T1000 (cell line): ENCODE measurements at regions not wholly inside any gene's neighbourhood (a gene's known extent, or its start where the extent isn't known, plus 50 kb on each side); places are given as distances from the start of the nearest gene placed in this dataset.
"Not testable (repeated sequence)": the region's sequence is repeated elsewhere in the genome, so short reads cannot be mapped to it uniquely, and the experiment has no call there.

Source experiments
- DNase-seq: peaks from one replicate; lab custom pipeline; 2025; ENCODE audit warnings: mixed read lengths; lab: John Stamatoyannopoulos, UW

DNA sequence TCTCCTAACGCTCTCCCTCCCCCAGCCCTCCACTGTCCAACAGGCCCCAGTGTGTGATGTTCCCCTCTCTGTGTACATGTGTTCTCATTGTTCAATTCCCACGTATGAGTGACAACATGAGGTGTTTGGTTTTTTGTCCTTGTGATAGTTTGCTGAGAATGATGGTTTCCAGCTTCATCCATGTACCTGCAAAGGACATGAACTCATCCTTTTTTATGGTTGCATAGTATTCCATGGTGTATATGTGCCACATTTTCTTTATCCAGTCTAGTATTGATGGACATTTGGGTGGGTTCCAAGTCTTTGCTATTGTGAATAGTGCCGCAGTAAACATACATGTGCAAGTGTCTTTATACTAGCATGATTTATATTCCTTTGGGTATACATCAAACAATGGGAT is 347.4 kb downstream of the MAGEE1 start:
- not testable (repeated sequence) for DNase-seq

DNA sequence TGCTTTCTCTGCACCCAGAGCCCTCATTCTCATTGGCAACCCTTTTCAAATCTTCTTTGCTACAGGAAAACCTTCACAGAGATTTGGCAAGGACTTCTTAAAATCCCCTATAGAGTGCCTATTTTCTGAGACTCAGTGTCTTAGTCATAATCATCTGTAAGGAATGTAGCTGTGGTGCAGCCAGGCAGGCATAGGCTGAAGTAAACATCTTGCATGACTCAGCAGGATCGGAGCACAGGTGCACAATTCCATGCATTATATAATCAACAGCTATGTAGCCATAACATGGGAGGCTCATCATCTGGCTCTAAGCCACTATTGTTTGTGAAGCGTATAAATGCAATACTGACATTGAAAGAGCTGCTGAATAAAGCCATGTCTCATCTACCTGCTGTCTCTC is 368.8 kb downstream of the MAGEE1 start:
- DNase-seq = no peak

DNA sequence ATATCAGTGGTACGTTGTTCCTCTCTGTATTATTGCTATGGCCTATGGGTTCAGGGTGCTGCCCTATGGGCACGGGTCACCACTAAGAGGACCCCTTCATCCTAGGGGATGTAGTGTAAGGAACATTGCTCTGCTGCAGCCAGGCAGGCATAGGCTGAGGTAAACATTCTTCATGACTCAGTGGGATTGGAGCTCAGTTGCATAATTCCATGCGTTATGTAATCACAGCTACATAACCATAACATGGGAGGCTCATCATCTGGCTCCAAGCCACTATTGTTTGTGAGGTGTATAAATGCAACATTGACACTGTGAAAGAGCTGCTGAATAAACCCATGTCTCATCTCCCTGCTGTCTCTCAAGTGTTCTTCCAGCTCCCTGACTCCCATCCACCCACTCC is 375.2 kb downstream of the MAGEE1 start:
- peak; percentile 11 for DNase-seq

DNA sequence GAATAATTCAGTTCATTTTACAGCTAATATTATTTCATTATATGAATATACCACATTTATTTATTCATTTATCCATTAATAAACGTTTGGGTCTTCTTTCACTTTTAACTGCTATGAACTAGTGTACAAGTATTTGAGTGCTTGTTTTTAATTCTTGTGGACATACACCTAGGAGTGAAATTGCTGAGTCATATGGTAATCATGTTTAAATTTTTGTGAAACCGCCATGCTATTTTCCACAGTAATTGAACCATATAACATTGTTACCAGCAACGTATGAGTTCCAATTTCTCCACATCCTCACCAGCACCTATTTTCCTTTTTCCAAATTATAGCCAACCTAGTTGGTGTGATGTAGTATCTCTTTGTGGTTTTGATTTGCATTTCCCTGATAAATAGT is 388.2 kb downstream of the MAGEE1 start:
- no peak for DNase-seq

DNA sequence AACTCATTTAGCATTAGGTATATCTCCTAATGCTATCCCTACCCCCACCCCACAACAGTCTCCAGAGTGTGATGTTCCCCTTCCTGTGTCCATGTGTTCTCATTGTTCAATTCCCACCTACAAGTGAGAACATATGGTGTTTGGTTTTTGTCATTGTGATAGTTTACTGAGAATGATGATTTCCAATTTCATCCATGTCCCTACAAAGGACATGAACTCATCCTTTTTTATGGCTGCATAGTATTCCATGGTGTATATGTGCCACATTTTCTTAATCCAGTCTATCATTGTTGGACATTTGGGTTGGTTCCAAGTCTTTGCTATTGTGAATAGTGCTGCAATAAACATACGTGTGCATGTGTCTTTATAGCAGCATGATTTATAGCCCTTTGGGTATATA is 389.8 kb downstream of the MAGEE1 start:
- not testable (repeated sequence) for DNase-seq

DNA sequence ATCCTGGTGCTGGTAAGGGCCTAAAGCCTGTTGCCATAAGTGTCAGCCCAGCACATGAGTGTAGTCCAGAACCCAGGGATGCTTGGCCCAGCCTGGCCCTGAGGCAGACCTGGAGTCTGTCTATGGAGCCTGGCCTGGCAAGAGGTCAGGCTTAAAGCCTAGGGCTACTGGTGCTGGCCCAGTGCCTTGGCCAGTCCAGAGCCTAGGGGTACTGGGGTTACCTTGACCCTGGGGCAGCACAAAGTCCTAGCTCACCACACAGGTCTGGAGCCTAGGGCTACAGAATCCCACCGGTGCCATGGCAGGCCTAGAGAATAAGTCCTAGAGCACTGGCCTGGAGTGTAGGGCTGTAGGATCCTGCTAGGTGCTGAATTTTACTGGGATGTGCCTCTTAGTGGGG is 393.8 kb downstream of the MAGEE1 start:
- DNase-seq = no peak

DNA sequence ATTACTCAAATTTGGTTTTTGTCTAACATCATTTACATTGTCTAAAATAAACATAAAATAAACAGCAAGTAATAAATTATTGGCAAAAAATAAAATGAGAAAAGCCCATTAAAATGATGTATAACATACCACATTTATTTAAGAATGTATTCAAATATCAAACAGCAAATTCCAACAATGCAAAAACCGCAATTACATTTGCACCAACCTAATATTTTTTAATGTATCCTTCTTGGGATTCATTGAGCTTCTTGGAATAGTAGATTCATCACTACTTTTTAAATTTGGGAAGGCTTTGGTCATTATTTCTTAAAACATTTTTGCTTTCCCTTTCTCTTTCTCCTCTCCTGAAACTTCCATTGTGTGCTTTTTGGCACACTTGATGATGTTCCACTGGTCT is 400.2 kb downstream of the MAGEE1 start:
- DNase-seq = no peak

DNA sequence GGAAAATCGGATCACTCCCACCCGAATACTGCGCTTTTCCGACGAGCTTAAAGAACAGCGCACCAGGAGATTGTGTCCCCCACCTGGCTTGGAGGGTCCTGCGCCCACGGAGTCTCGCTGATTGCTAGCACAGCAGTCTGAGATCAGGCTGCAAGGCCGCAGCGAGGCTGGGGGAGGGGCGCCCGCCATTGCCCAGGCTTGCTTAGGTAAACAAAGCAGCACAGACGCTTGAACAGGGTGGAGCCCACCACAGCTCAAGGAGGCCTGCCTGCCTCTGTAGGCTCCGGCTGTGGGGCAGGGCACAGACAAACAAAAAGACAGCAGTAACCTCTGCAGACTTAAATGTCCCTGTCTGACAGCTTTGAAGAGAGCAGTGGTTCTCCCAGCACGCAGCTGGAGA is 413.4 kb downstream of the MAGEE1 start:
- DNase-seq = not testable (repeated sequence)

DNA sequence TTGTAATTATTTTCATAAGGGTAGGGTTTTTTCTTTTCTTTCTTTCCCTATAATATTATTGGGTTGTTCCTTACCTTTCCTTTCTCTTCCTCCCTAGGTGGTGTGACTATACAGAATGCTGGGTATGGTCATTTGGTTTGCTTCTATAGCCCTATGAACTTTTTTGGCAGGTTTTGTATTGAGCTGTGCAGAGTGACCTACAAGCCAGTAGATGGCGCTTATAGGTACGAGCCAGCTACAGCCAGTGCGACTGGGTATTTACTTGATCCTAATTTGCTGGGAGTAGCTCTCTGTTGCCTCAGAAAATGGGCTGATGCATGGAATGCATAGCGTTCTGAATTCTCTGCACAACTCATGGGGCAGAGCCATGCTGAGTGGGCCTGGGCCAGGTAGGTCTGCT is 423.3 kb downstream of the MAGEE1 start:
- no peak for DNase-seq

DNA sequence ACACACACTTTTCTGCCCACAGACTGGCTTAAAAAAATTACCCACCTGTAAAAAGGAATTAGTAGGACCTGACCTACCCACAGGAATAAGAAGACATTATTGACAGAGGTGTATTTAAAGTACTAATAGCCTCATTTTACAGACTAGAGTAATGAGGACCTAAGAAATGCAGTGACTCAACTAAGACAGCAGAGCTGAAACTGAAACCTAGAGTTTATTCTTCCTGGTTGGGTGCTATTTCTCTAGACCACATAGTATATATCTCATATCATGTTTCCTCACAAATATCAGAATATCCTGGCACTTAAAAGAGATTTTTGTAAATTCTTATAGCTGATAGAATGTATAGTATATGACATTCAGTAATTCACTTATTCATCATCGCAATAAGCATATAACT is 435.0 kb downstream of the MAGEE1 start:
- no peak for DNase-seq

DNA sequence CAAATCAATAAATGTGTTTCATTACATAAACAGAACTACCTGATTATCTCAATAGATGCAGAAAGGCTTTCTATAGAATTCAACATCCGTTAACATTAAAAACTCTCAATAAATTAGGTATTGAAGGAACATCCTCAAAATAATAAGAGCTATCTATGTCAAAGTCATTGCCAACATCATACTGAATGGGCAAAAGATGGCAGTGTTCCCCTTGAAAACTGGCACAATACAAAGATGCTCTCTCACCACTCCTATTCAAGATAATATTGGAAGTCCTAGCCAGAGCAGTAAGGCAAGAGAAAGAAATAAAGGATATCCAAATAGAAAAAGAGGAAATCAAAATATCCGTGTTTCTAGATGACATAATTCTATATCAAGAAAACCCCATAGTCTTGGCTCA is 466.4 kb downstream of the MAGEE1 start:
- DNase-seq = no peak

DNA sequence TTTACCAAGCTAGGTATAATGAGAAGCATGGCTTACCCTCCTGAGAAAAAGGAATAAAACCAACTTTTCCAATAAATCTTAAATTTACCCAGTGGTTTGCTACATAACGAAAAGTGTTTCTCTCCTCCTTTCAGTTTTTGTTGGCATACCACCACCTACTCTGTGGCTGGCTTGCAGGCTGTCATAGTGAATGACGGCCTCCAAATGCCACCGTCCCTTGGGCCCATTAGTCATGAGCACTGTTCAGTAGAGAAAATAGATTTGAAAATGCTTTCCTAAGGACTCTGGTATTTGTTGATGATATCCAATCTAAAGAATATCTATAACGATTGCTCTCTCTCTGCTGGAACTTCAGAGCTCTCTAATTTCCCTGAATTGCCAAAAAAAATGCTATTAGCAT is 488.3 kb downstream of the MAGEE1 start:
- DNase-seq = no peak

DNA sequence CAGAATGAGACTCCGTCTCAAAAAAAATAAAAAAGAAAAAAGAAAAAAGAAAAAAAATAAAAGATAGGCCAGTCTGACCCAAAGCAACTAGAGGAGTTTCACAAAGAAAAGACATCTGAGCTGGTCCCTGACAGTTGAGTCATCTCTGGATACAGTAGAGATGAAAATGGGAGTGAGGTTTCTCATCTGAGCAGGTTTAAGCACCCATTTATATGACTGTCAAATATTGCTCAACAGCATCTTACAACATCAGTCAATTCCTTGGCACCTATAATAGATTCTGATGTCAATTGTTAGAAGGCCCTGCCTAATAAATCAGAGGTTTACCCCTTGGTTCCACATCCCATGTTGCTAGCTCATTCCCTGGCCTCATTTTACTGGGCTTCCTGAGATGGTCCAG is 490.5 kb downstream of the MAGEE1 start:
- DNase-seq = no peak

DNA sequence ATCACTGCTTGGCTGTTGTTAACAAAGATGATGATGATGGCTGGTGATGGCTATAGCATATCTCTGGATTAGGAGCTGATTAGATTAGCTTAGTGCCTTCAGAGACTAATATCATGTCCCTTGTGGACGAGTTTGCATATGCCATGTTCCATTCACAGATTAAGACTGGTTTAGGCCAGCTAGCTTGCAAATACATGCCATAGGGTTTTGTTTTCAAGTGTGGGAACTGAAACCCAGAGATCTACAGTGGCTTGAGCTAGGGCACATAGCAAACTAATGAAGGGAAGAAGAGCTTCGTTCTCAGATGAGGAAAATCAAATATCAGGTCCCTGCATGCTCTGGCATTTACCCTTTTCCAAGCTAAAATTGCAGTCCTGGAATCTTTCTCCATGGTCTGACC is 492.3 kb downstream of the MAGEE1 start:
- DNase-seq = no peak

DNA sequence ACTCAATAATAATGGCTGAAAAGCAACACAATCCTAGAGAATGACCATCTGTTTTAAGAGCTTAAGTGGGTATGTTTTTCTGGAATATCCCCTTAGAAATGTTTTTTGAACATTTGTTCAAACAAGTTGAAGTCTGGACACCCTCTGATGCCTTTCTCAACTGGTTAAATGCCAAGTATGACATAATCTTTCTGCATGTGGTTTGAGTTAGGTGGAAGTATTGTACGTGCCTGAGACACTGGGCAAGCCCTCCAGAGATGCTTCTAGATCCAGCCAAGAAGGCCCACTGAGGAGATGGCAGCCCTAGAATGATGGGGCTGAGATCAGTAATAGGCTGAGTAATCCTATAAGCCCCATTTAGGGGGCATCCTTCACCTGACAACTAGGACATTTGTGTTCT is 493.1 kb downstream of the MAGEE1 start:
- DNase-seq = no peak

DNA sequence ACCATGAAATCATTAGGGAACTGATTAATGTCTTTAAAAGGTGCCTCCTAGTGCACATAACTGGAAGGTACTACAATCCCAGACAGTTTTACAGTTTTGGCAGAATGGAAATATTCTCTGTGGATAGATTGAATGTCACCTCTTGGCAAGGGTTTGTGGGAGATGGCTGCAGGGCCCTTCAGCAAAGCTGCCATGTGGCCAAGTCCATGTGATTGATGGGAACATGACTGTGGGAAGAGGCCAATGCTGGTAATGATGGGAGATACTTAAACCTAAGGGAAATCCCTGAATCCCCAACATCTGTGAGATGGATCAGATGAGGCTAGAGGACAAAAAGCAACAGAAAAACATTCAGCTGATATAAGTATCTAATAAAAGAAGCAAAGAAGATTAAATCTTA is 493.7 kb downstream of the MAGEE1 start:
- no peak for DNase-seq

DNA sequence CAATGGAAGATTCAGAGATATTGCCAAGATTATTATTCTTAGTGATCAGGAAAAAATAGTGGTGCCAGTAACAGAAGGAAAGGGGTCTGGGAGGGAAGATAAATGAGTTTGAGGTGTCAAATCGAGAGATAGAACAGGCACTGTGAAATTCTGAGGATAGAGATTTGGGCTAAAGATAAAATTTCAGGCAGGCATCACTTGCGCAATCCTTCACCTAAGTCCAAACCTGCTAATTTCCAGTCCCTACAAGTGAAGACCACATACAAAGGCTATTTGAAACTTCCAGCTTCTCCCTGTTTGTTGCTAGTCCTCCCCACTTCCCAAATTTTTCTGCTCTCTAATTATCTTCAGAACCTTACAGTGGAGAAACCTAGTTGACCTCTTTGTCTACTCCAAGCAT is 494.6 kb downstream of the MAGEE1 start:
- DNase-seq = no peak

DNA sequence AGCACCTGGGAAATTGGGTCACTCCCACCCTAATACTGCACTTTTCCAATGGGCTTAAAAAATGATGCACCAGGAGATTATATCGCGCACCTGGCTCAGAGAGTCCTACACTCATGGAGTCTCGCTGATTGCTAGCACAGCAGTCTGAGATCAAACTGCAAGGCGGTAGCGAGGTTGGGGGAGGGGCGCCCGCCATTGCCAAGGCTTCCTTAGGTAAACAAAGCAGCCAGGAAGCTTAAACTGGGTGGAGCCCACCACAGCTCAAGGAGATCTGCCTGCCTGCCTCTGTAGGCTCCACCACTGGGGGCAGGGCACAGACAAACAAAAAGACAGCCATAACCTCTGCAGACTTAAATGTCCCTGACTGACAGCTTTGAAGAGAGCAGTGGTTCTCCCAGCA is 497.1 kb downstream of the MAGEE1 start:
- not testable (repeated sequence) for DNase-seq

DNA sequence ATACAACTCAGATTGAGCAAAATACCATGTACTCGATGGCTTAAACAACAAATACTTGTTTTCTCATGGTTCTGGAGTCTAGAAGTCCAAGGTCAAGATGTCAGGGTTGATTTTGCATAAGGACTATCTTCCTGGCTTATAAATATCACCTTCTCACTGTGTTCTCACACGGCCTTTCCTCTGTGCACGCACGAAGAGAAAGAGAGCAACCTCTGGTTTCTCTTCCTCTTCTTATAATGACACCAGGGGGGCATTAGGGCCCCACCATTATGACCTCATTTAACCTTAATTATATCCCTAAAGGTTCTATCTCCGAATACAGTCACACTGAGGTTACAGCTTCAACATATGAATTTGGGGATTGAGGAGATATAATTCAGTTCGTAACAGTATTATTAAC is 504.0 kb downstream of the MAGEE1 start:
- DNase-seq = peak; percentile 2

DNA sequence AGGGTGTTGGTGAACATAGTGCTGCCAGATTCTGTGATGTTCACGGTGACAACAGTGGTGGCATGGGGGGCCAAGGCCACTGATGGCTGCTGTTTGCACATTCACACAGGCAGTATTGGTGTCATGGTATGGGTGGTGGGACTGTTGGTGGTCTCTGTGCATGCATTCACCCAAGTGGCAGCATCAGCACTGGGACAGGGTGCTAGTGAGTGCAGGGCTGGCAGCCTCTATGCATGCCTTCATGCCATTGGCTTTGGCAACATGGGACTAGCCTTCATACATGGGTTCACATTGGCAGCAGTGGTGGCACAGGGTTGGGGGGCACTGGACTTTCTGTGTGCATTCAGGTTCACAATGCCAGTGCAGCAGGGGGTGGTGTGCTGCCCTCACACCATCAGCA is 489.7 kb upstream of the FGF16 start:
- no peak for DNase-seq

DNA sequence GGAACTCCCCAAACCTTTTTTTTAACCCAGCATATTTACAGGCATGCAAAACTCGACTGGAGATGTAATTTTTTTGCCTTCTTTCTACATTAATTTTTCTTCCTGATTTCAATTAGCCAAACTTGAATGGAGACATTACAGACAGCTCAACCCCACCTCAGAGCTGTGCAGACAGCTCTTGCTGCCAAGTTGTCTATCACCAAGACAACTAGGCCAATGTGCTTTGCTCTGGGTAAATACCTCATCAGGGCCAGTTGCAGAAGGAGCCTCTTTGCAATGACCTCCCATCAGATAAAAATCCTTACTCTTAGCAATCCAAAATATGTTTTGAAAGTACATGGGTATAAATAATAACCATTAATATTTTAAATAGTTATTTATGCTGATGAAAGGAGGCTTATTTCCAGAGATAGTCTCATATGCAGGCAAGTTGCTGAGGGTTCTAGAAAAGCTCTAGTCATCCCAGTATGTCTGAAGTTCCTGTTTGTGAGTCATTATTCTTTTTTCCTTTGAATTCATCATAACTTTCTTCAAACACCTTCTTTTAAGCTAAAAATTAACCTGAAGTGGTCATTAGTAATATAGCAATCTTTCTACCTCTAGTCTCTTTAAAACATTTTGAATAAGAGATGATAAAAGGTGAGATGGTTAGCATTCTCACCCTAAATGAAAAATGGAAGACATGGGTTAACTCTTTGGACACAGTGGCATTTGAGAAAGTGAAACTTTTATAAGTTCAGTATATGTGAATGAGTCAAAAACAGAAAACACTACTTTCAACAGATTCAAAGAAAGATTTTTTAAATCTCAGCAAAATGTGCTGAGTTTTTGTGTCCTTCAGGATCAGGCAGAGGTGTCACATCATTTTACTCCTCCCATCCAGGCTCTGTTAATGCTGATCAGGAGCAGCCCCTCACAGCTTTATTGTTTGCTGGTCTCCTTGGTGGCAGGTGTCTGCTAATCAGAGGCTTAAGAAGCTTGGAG is 475.5 kb upstream of the FGF16 start:
- no peak for DNase-seq

DNA sequence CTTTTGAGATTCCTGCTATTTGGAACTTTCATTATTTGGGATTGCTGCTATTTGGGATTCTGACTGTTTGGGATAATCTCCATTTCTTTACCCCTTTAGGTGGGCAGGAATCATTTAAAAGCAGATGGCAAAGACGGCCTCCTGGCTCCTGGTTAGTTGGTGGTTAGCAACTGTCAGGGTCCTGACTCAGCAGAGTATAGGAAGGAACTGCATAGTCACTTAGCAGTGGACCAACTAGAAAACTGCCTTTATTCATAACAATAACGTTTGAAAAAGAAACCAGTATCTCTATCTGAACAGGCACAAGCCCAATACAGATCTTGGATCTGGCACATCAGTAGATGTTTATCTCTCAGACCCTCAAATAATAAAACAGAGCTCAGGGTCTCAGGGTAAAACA is 469.7 kb upstream of the FGF16 start:
- DNase-seq = no peak

DNA sequence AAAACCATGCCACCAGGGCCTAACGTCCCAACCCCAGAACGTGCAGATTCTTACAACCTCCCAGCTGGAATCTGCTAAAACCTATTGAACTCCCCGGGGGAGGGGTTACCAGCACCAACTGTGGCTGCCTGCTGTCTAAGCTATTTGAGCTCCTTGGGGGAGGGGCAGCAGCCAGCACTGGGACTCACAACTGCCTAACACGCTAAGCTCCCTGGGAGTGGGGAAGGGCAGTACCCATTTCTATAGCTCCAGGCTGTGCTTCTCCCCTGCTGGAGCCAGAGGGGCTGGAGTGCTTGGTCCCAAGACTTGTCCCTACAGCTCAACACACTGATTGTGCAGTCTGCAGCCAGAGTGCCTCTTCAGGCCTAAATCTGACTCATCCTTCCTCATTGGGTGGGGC is 459.8 kb upstream of the FGF16 start:
- no peak for DNase-seq

DNA sequence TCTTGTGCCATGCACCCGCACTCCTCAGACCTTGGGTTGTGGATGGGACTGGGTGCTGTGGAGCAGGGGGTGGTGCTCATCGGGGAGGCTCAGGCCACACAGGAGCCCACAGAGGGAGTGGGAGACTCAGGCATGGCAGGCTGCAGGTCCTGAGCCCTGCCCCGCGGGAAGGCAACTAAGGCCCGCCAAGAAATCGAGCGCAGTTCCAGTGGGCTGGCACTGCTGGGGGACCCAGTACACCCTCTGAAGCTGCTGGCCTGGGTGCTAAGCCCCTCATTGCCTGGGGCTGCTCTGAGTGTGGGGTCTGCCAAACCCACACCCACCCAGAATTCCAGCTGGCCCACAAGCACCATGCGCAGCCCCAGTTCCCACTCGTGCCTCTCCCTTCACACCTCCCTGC is 450.5 kb upstream of the FGF16 start:
- no peak for DNase-seq
